ENCODE measurements at regions not wholly inside any gene's neighbourhood (a gene's known extent, or its start where the extent isn't known, plus 50 kb on each side); places are given as distances from the start of the nearest gene placed in this dataset.

GRCh38 chr6:86728976-86729375, 208.4 kb upstream of the HTR1E start:
- TF ChIP-seq CTCF (IDR thresholded peaks at IDR 0.05), result no peak
- no peak for TF ChIP-seq POLR2A (IDR thresholded peaks at IDR 0.05)
